Lower leg skin (tissue), 3 donors: ENCODE measurements at regions not wholly inside any gene's neighbourhood (a gene's known extent, or its start where the extent isn't known, plus 50 kb on each side); places are given as distances from the start of the nearest gene placed in this dataset.

Source experiments
- CTCF ChIP-seq, 3 donors: fragments of 450-650 bp; IDR thresholded peaks; one replicate each; pipeline ENCODE4 v1.5.1; 2016; ENCODE audit warnings: antibody characterized with exemption in 3 of 3, mild to moderate bottlenecking in 3 of 3, moderate library complexity in 2 of 3
- POLR2A ChIP-seq, 2 donors: fragments of 450-650 bp; IDR thresholded peaks; one replicate each; pipeline ENCODE4 v1.6.1; 2016 to 2017; ENCODE audit warnings: antibody characterized with exemption in 2 of 2, mild to moderate bottlenecking in 1 of 2, moderate library complexity in 1 of 2

- TF ChIP-seq CTCF (IDR thresholded peaks at IDR 0.05) (no peak), POLR2A (IDR thresholded peaks at IDR 0.05) (no peak)
Observed at GRCh38 chr2:64832936-64833335, 156.3 kb upstream of the SLC1A4 start.
